GM18870 (cell line): ENCODE measurements at regions not wholly inside any gene's neighbourhood (a gene's known extent, or its start where the extent isn't known, plus 50 kb on each side); places are given as distances from the start of the nearest gene placed in this dataset.
"Not testable (repeated sequence)": the region's sequence is repeated elsewhere in the genome, so short reads cannot be mapped to it uniquely, and the experiment has no call there.

Experiments used
- ATAC-seq: cut with Tn5 transposase; IDR thresholded peaks from one replicate; pipeline ENCODE4 v1.9.1; 2021; ENCODE audit warnings: moderate library complexity; ENCODE audit not compliant: unreplicated experiment

- no peak for ATAC-seq
These were observed 108.2 kb upstream of the HS3ST2 start for GRCh38 chr16:22705799-22706198.

GRCh38 chr16:22710326-22710725, 103.6 kb upstream of the HS3ST2 start:
- ATAC-seq = no peak

- ATAC-seq = no peak
These were observed 102.1 kb upstream of the HS3ST2 start for GRCh38 chr16:22711847-22712246.

- no peak for ATAC-seq
These were observed 101.5 kb upstream of the HS3ST2 start for GRCh38 chr16:22712471-22712870.

- not testable (repeated sequence) for ATAC-seq
These were observed 95.4 kb upstream of the HS3ST2 start for GRCh38 chr16:22718598-22718997.

GRCh38 chr16:22719945-22720344, 94.0 kb upstream of the HS3ST2 start:
- no peak for ATAC-seq

GRCh38 chr16:22721511-22722100, 92.4 kb upstream of the HS3ST2 start:
- no peak for ATAC-seq

- ATAC-seq = not testable (repeated sequence)
These were observed 91.1 kb upstream of the HS3ST2 start for GRCh38 chr16:22722551-22723541.

- no peak for ATAC-seq
These were observed 87.1 kb upstream of the HS3ST2 start for GRCh38 chr16:22726868-22727267.

GRCh38 chr16:22727285-22728166, 86.4 kb upstream of the HS3ST2 start:
- no peak for ATAC-seq

GRCh38 chr16:22728167-22728836, 85.7 kb upstream of the HS3ST2 start:
- ATAC-seq = no peak

- no peak for ATAC-seq
These were observed 81.6 kb upstream of the HS3ST2 start for GRCh38 chr16:22732400-22732799.

GRCh38 chr16:22732959-22733358, 81.0 kb upstream of the HS3ST2 start:
- no peak for ATAC-seq

- no peak for ATAC-seq
These were observed 79.6 kb upstream of the HS3ST2 start for GRCh38 chr16:22734368-22734767.

GRCh38 chr16:22736791-22737190, 77.2 kb upstream of the HS3ST2 start:
- ATAC-seq = no peak

- ATAC-seq = no peak
These were observed 74.9 kb upstream of the HS3ST2 start for GRCh38 chr16:22739077-22739476.

GRCh38 chr16:22743401-22743800, 70.6 kb upstream of the HS3ST2 start:
- no peak for ATAC-seq

GRCh38 chr16:22751104-22751667, 62.8 kb upstream of the HS3ST2 start:
- no peak for ATAC-seq

GRCh38 chr16:22751685-22752084, 62.3 kb upstream of the HS3ST2 start:
- no peak for ATAC-seq

GRCh38 chr16:22753451-22753850, 60.5 kb upstream of the HS3ST2 start:
- no peak for ATAC-seq
